ENCODE measurements at regions not wholly inside any gene's neighbourhood (a gene's known extent, or its start where the extent isn't known, plus 50 kb on each side); places are given as distances from the start of the nearest gene placed in this dataset.

- TF ChIP-seq CTCF (IDR thresholded peaks at IDR 0.05) (no peak), EP300 (IDR thresholded peaks at IDR 0.05) (no peak), POLR2A (IDR thresholded peaks at IDR 0.05) (no peak)
These were observed 116.5 kb upstream of the MTNR1B start for GRCh38 chr11:92852946-92853345.
